Gastroesophageal sphincter (tissue), 4 donors: ENCODE measurements at regions not wholly inside any gene's neighbourhood (a gene's known extent, or its start where the extent isn't known, plus 50 kb on each side); places are given as distances from the start of the nearest gene placed in this dataset.

Experiments
- ATAC-seq: fragments of 150-250 bp; one replicate; pipeline ENCODE4 v1.9.1; 2016; ENCODE audit warnings: mild to moderate bottlenecking, moderate library complexity
- H3K27ac ChIP-seq, 4 donors: fragments of 200-600 bp; sonication (generic) in 3 of 4; 1 replicate in 3 of 4; 2 replicates in 1 of 4; pipeline ENCODE4 v1.5.1; 2016 to 2019
- H3K27me3 ChIP-seq: fragments of 200-600 bp; sonication (generic); one replicate; pipeline ENCODE4 v1.5.1; 2019
- H3K36me3 ChIP-seq, 2 donors: fragments of 200-600 bp; sonication (generic); one replicate each; pipeline ENCODE4 v1.5.1; 2019; ENCODE audit warnings: control low read depth in 1 of 2
- H3K4me1 ChIP-seq, 3 donors: fragments of 200-600 bp; sonication (generic); 1 replicate in 2 of 3; 2 replicates in 1 of 3; pipeline ENCODE4 v1.5.1; 2016 to 2019; ENCODE audit warnings: control low read depth in 2 of 3
- H3K4me3 ChIP-seq, 2 donors: fragments of 200-600 bp; sonication (generic); one replicate each; pipeline ENCODE4 v1.5.1; 2019; ENCODE audit warnings: mild to moderate bottlenecking in 1 of 2, moderate library complexity in 1 of 2
- H3K9me3 ChIP-seq, 3 donors: fragments of 200-600 bp; sonication (generic); one replicate each; pipeline ENCODE4 v1.5.1; 2017 to 2019; ENCODE audit warnings: control low read depth in 2 of 3
- CTCF ChIP-seq, 4 experiments: fragments of 200-600 bp in 2 of 4; fragments of 450-650 bp in 2 of 4; sonication (generic) in 1 of 4; IDR thresholded peaks; one replicate each; pipeline ENCODE4 v1.5.1; 2017 to 2019; ENCODE audit warnings: antibody characterized with exemption in 4 of 4, mild to moderate bottlenecking in 2 of 4, moderate library complexity in 2 of 4
- EP300 ChIP-seq: sonication (generic); formaldehyde crosslinking; IDR thresholded peaks from one replicate; pipeline ENCODE4 v1.6.1; 2017; ENCODE audit warnings: antibody characterized with exemption, mild to moderate bottlenecking
- POLR2A ChIP-seq, 2 donors: fragments of 450-650 bp; IDR thresholded peaks; one replicate each; pipeline ENCODE4 v1.6.1; 2017; ENCODE audit warnings: antibody characterized with exemption in 2 of 2, mild to moderate bottlenecking in 2 of 2, moderate library complexity in 1 of 2
- POLR2AphosphoS5 ChIP-seq: sonication (generic); formaldehyde crosslinking; IDR thresholded peaks from one replicate; pipeline ENCODE4 v1.6.1; 2017; ENCODE audit warnings: antibody characterized with exemption
- WGBS, 2 donors: methylation state at CpG; one replicate each; pipeline ENCODE4 v1.1.5; 2018; ENCODE audit warnings: low coverage in 1 of 2; 5-methylcytosine and 5-hydroxymethylcytosine counted together

- no peak for TF ChIP-seq POLR2AphosphoS5
- no peak for TF ChIP-seq POLR2A (IDR thresholded peaks at IDR 0.05)
- no peak for TF ChIP-seq EP300
- no peak for TF ChIP-seq CTCF (IDR thresholded peaks at IDR 0.05)
- peaks cover 0 to 40% (median 0%) of the 10 kb centered on the region in 3 donors for H3K9me3 ChIP-seq
- no peak overlapping the region for H3K27ac ChIP-seq
- ATAC-seq = no peak
- no peak overlapping the region for H3K4me3 ChIP-seq
- no peaks in the 10 kb centered on the region for H3K27me3 ChIP-seq
- no peaks in the 10 kb centered on the region for H3K36me3 ChIP-seq
- H3K4me1 ChIP-seq = no peaks in the 10 kb centered on the region
Measured at GRCh38 chr3:193754719-193755118, 161.7 kb downstream of the OPA1 start.

- Histone ChIP-seq H3K4me3 (no peak overlapping the region), H3K27ac (no peak overlapping the region), H3K36me3 (no peaks in the 10 kb centered on the region), H3K4me1 (no peaks in the 10 kb centered on the region), H3K9me3 (peaks cover 0 to 40% (median 0%) of the 10 kb centered on the region in 3 donors), H3K27me3 (no peaks in the 10 kb centered on the region)
- TF ChIP-seq POLR2A (IDR thresholded peaks at IDR 0.05) = no peak
- no peak for TF ChIP-seq EP300
- no peak for TF ChIP-seq POLR2AphosphoS5
- no peak for TF ChIP-seq CTCF (IDR thresholded peaks at IDR 0.05)
- 83 to 100% methylated on average over 1 of the region's 1 CpG for WGBS, 2 donors
- no peak for ATAC-seq
Measured at GRCh38 chr3:193756536-193756935, 163.5 kb downstream of the OPA1 start.

GRCh38 chr3:193757457-193757856 is 164.4 kb downstream of the OPA1 start:
- no peak for ATAC-seq
- H3K4me1 ChIP-seq = no peaks in the 10 kb centered on the region
- no peak overlapping the region for H3K27ac ChIP-seq
- no peaks in the 10 kb centered on the region for H3K36me3 ChIP-seq
- H3K27me3 ChIP-seq = no peaks in the 10 kb centered on the region
- TF ChIP-seq POLR2AphosphoS5 (no peak), CTCF (IDR thresholded peaks at IDR 0.05) (no peak), POLR2A (IDR thresholded peaks at IDR 0.05) (no peak), EP300 (no peak)
- peaks cover 0 to 40% (median 0%) of the 10 kb centered on the region in 3 donors for H3K9me3 ChIP-seq
- 76 to 100% methylated on average over 2 of the region's 2 CpGs for WGBS, 2 donors
- H3K4me3 ChIP-seq = no peak overlapping the region

- Histone ChIP-seq H3K27ac (no peak overlapping the region), H3K27me3 (no peaks in the 10 kb centered on the region), H3K4me3 (no peak overlapping the region), H3K36me3 (no peaks in the 10 kb centered on the region), H3K9me3 (peaks cover 0 to 20% (median 0%) of the 10 kb centered on the region in 3 donors), H3K4me1 (no peaks in the 10 kb centered on the region)
- 76% methylated on average over 4 of the region's 5 CpGs; no CpG with 5 or more reads in 1 of the 2 donors for WGBS, 2 donors
- TF ChIP-seq POLR2A (IDR thresholded peaks at IDR 0.05) = no peak
- no peak for TF ChIP-seq CTCF (IDR thresholded peaks at IDR 0.05)
- no peak for TF ChIP-seq POLR2AphosphoS5
- no peak for TF ChIP-seq EP300
- ATAC-seq = no peak
Measured at GRCh38 chr3:193761969-193762368, 169.0 kb downstream of the OPA1 start.

- Histone ChIP-seq H3K9me3 (peaks cover 0 to 13% (median 0%) of the 10 kb centered on the region in 3 donors), H3K4me3 (no peak overlapping the region), H3K27me3 (no peaks in the 10 kb centered on the region), H3K4me1 (no peaks in the 10 kb centered on the region), H3K36me3 (no peaks in the 10 kb centered on the region), H3K27ac (no peak overlapping the region)
- WGBS, 2 donors = 90 to 100% methylated on average over 1 of the region's 1 CpG
- ATAC-seq = no peak
- no peak for TF ChIP-seq POLR2AphosphoS5
- no peak for TF ChIP-seq POLR2A (IDR thresholded peaks at IDR 0.05)
- TF ChIP-seq CTCF (IDR thresholded peaks at IDR 0.05) = no peak
- TF ChIP-seq EP300 = no peak
Measured at GRCh38 chr3:193762657-193763056, 169.6 kb downstream of the OPA1 start.
